GM21367 (cell line): ENCODE measurements at regions not wholly inside any gene's neighbourhood (a gene's known extent, or its start where the extent isn't known, plus 50 kb on each side); places are given as distances from the start of the nearest gene placed in this dataset.

Experiments used
- ATAC-seq: cut with Tn5 transposase; IDR thresholded peaks from one replicate; pipeline ENCODE4 v1.9.1; 2021; ENCODE audit not compliant: unreplicated experiment

- ATAC-seq = no peak
Measured at GRCh38 chr5:93320920-93321445, 260.0 kb downstream of the NR2F1-AS1 start.

- no peak for ATAC-seq
Measured at GRCh38 chr5:93313672-93314071, 267.3 kb downstream of the NR2F1-AS1 start.

- ATAC-seq = no peak
Measured at GRCh38 chr5:93311881-93312280, 269.1 kb downstream of the NR2F1-AS1 start.

GRCh38 chr5:93307557-93307956, 273.5 kb downstream of the NR2F1-AS1 start:
- ATAC-seq = no peak

GRCh38 chr5:93305984-93306383, 275.0 kb downstream of the NR2F1-AS1 start:
- no peak for ATAC-seq

- no peak for ATAC-seq
Measured at GRCh38 chr5:93304456-93305250, 276.4 kb downstream of the NR2F1-AS1 start.

GRCh38 chr5:93303291-93303691, 277.7 kb downstream of the NR2F1-AS1 start:
- no peak for ATAC-seq

- ATAC-seq = no peak
Measured at GRCh38 chr5:93302711-93303110, 278.3 kb downstream of the NR2F1-AS1 start.

- ATAC-seq = no peak
Measured at GRCh38 chr5:93300945-93301344, 280.1 kb downstream of the NR2F1-AS1 start.

GRCh38 chr5:93300309-93300923, 280.6 kb downstream of the NR2F1-AS1 start:
- ATAC-seq = no peak

- no peak for ATAC-seq
Measured at GRCh38 chr5:93299681-93300308, 281.2 kb downstream of the NR2F1-AS1 start.

GRCh38 chr5:93297116-93297515, 283.9 kb downstream of the NR2F1-AS1 start:
- ATAC-seq = no peak

- ATAC-seq = no peak
Measured at GRCh38 chr5:93296338-93296737, 284.7 kb downstream of the NR2F1-AS1 start.

GRCh38 chr5:93294996-93295395, 286.0 kb downstream of the NR2F1-AS1 start:
- ATAC-seq = no peak

GRCh38 chr5:93294199-93294598, 286.8 kb downstream of the NR2F1-AS1 start:
- no peak for ATAC-seq

- no peak for ATAC-seq
Measured at GRCh38 chr5:93289942-93290341, 291.1 kb downstream of the NR2F1-AS1 start.

- no peak for ATAC-seq
Measured at GRCh38 chr5:93285461-93285860, 295.6 kb downstream of the NR2F1-AS1 start.

- no peak for ATAC-seq
Measured at GRCh38 chr5:93281980-93282772, 298.8 kb downstream of the NR2F1-AS1 start.

- no peak for ATAC-seq
Measured at GRCh38 chr5:93280518-93280917, 300.5 kb downstream of the NR2F1-AS1 start.

- ATAC-seq = no peak
Measured at GRCh38 chr5:93279296-93279963, 301.6 kb downstream of the NR2F1-AS1 start.
